ENCODE measurements at regions not wholly inside any gene's neighbourhood (a gene's known extent, or its start where the extent isn't known, plus 50 kb on each side); places are given as distances from the start of the nearest gene placed in this dataset.

DNA sequence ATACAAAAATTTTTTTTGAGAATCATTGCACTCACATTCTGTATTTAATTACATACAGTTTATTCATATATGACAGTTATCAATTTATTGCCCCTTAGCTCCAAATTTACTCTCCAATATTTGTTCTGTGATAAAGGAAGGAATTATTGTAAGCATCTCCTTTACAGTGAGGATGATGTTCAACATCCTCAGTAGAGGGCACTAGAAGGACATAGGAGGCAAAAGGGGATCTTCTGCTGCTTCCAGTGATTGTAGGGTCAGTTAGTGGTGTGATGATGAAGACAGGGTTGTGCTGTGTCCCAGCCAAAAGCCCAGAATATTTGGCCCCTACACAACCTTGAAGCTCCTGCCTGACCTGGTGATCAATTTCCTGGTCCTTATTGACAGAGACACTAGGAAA lies 89.9 kb upstream of the DCBLD2 start:
- Histone ChIP-seq H3K36me3 (ENCODE audit: control insufficient read depth, insufficient read depth, low read length) (no peaks in the 10 kb centered on the region), H3K27me3 (ENCODE audit: control insufficient read depth, insufficient read depth, low read length) (no peaks in the 10 kb centered on the region), H3K4me3 (ENCODE audit: low read depth, low read length) (no peak overlapping the region)
- TF ChIP-seq, protein P1, sequence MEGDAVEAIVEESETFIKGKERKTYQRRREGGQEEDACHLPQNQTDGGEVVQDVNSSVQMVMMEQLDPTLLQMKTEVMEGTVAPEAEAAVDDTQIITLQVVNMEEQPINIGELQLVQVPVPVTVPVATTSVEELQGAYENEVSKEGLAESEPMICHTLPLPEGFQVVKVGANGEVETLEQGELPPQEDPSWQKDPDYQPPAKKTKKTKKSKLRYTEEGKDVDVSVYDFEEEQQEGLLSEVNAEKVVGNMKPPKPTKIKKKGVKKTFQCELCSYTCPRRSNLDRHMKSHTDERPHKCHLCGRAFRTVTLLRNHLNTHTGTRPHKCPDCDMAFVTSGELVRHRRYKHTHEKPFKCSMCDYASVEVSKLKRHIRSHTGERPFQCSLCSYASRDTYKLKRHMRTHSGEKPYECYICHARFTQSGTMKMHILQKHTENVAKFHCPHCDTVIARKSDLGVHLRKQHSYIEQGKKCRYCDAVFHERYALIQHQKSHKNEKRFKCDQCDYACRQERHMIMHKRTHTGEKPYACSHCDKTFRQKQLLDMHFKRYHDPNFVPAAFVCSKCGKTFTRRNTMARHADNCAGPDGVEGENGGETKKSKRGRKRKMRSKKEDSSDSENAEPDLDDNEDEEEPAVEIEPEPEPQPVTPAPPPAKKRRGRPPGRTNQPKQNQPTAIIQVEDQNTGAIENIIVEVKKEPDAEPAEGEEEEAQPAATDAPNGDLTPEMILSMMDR (IDR thresholded peaks at IDR 0.05; ENCODE audit: insufficient read depth, low read length, poor library complexity, severe bottlenecking), result peak; percentile 31
- no peak for DNase-seq (ENCODE audit: low read depth)

DNA sequence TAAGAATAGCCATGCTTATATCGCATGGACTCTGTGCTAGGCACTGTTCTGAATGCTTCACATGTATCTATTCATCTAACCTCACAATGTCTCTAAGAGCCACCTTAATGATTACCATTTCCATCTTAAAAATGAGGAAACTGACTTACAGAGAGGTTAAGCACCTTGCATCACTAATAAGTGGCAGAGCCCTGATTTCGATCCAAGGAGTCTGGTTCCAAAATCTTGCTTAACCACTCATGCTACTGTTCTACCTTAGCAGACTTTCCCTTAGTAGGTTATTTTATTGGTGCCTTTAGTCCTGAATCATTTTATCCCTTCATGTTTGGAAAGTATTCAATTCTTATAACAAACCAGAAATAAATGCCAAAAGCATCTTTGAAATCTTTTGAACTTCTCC lies 89.2 kb upstream of the DCBLD2 start:
- TF ChIP-seq, protein P1 (IDR thresholded peaks at IDR 0.05; ENCODE audit: insufficient read depth, low read length, poor library complexity, severe bottlenecking), result no peak
- DNase-seq (ENCODE audit: low read depth), result no peak
- Histone ChIP-seq H3K36me3 (ENCODE audit: control insufficient read depth, insufficient read depth, low read length) (no peaks in the 10 kb centered on the region), H3K27me3 (ENCODE audit: control insufficient read depth, insufficient read depth, low read length) (no peaks in the 10 kb centered on the region), H3K4me3 (ENCODE audit: low read depth, low read length) (no peak overlapping the region)

DNA sequence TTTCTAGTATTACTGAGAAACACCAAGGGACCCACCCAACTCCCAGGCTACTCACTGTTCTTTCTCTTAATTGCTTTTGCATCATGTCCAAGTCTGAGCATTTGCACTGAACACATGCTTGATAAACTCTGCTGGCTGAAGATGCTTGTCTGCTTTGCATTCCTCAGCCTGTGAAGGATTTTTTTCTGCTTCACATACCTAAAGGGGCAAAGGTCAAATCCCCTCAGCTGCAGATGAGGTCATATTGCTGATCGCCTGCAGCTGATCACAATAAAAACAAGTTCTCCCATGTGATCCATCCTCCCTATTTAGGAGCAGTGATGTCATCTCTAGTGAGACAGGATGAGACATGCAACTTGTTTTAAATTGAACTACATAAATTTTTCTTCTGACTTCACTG lies 84.6 kb upstream of the DCBLD2 start:
- peak; percentile 92 for DNase-seq (ENCODE audit: low read depth)
- TF ChIP-seq, protein P1 (IDR thresholded peaks at IDR 0.05; ENCODE audit: insufficient read depth, low read length, poor library complexity, severe bottlenecking), result no peak
- Histone ChIP-seq H3K4me3 (ENCODE audit: low read depth, low read length) (peak overlapping the region; percentile 19), H3K27me3 (ENCODE audit: control insufficient read depth, insufficient read depth, low read length) (no peaks in the 10 kb centered on the region), H3K36me3 (ENCODE audit: control insufficient read depth, insufficient read depth, low read length) (no peaks in the 10 kb centered on the region)

DNA sequence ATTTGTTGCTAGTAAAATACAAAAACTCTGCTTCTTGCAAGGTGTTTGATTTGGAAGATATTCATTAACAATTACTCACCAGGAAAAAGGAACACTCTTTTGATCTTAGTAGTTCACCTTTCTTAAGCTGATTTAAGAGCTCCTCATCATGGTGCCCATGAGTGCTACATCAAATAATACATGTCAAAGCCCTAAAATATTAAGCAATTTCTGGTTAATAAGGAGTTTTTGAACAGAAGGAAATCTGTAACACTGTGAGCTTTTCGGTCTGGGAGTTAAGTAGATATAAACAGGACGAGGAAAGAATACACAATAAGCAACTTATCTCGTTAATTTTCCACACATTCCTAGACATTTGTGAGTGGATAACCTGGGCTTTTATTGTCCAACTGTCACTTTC lies 83.9 kb upstream of the DCBLD2 start:
- Histone ChIP-seq H3K4me3 (ENCODE audit: low read depth, low read length) (peak overlapping the region; percentile 53), H3K27me3 (ENCODE audit: control insufficient read depth, insufficient read depth, low read length) (no peaks in the 10 kb centered on the region), H3K36me3 (ENCODE audit: control insufficient read depth, insufficient read depth, low read length) (no peaks in the 10 kb centered on the region)
- TF ChIP-seq, protein P1 (IDR thresholded peaks at IDR 0.05; ENCODE audit: insufficient read depth, low read length, poor library complexity, severe bottlenecking), result peak; percentile 4
- no peak for DNase-seq (ENCODE audit: low read depth)

DNA sequence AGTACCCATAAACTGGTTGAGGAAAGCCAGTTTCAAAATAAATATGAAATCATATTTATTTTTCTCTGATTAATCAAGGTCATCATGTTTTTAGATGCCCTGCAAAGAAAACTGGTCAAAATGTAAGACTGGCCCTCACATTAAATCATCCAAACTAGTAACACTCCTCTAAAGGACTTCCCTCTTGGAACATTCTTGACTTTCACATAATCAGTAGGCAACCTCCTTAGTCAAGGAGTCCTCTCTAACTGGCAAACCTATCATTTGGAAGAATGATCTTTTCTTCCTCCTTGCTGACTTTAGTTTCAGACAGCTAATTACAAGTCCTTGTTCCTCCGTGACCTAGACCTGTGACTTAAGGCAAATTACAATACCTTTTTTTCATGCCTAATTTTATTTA lies 82.5 kb upstream of the DCBLD2 start:
- no peaks in the 10 kb centered on the region for H3K27me3 ChIP-seq (ENCODE audit: control insufficient read depth, insufficient read depth, low read length)
- DNase-seq (ENCODE audit: low read depth), result no peak
- no peaks in the 10 kb centered on the region for H3K36me3 ChIP-seq (ENCODE audit: control insufficient read depth, insufficient read depth, low read length)
- TF ChIP-seq, protein P1 (IDR thresholded peaks at IDR 0.05; ENCODE audit: insufficient read depth, low read length, poor library complexity, severe bottlenecking), result no peak
- peak overlapping the region; percentile 53 for H3K4me3 ChIP-seq (ENCODE audit: low read depth, low read length)

DNA sequence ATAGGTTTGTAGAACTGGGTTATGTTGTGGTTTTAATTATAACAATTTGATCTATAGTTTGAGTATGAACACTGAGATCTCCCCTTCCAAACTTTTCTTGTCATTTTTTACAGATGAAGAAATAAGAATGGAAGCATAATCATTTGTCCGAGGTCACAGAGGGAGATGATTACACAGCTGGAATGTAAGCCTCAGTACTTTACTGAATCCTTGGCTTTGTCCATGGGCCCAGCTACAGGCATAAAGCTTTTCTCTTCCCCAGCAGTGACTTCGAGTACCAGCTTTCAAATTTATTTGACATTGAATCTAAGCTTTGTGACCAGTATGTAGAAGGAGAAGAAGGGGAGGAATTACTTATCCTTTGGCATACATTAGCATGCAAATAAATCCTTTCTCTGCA lies 80.9 kb upstream of the DCBLD2 start:
- Histone ChIP-seq H3K36me3 (ENCODE audit: control insufficient read depth, insufficient read depth, low read length) (no peaks in the 10 kb centered on the region), H3K27me3 (ENCODE audit: control insufficient read depth, insufficient read depth, low read length) (no peaks in the 10 kb centered on the region), H3K4me3 (ENCODE audit: low read depth, low read length) (peak overlapping the region; percentile 53)
- TF ChIP-seq, protein P1 (IDR thresholded peaks at IDR 0.05; ENCODE audit: insufficient read depth, low read length, poor library complexity, severe bottlenecking), result no peak
- no peak for DNase-seq (ENCODE audit: low read depth)

Data from kidney epithelial cell (primary cell).